K562 (cell line): ENCODE measurements at regions not wholly inside any gene's neighbourhood (a gene's known extent, or its start where the extent isn't known, plus 50 kb on each side); places are given as distances from the start of the nearest gene placed in this dataset.

Experiments
- CREM ChIP-seq: IDR thresholded peaks from 2 replicates; pipeline ENCODE4 v1.6.1; 2014; ENCODE audit warnings: antibody characterized with exemption, low read depth
- CTCF ChIP-seq, 3 experiments: IDR thresholded peaks in 2 of 3; conservative IDR thresholded peaks in 1 of 3; 2 replicates each; pipeline ENCODE4 v1.5.1; 2011 to 2012; ENCODE audit warnings: low read length in 3 of 3, mild to moderate bottlenecking in 3 of 3, control low read depth in 2 of 3, improper control_type of control experiment in 1 of 3, inconsistent platforms in 1 of 3, low read depth in 1 of 3, mixed read lengths in 1 of 3, moderate library complexity in 1 of 3; ENCODE audit not compliant: insufficient read depth in 2 of 3
- FOXP4 ChIP-seq: sonication (generic); formaldehyde crosslinking; IDR thresholded peaks from 2 replicates; pipeline ENCODE4 v1.8.0; 2022; ENCODE audit warnings: mild to moderate bottlenecking, missing genetic modification reagents, borderline replicate concordance
- SRF ChIP-seq, 2 experiments: fragments of 250-450, 450-650 bp in 1 of 2; sonication (Bioruptor Pico) in 1 of 2; sonication (generic) in 1 of 2; formaldehyde crosslinking; IDR thresholded peaks; 2 replicates each; pipeline versions ENCODE4 v1.5.0 to v1.5.1; 2020 to 2022; ENCODE audit warnings: mild to moderate bottlenecking in 1 of 2, missing genetic modification reagents in 1 of 2
- TF ChIP-seq, protein P1 (sequence below): fragments of 250-450 bp; sonication (Bioruptor Pico); IDR thresholded peaks from 2 replicates; pipeline ENCODE4 v1.5.1; 2021; ENCODE audit warnings: mild to moderate bottlenecking

- no peak for TF ChIP-seq FOXP4 (CRISPR knock-in tag)
- no peak for TF ChIP-seq CREM
- no peak for TF ChIP-seq SRF (CRISPR knock-in tag; IDR thresholded peaks at IDR 0.05)
- no peak for TF ChIP-seq CTCF (IDR thresholded peaks at IDR 0.05 in 2 of 3, conservative IDR thresholded peaks at IDR 0.05 in 1 of 3; ENCODE audit: insufficient read depth in 2 of 3, low read depth in 1 of 3, low read length in 3 of 3)
- TF ChIP-seq, protein P1, sequence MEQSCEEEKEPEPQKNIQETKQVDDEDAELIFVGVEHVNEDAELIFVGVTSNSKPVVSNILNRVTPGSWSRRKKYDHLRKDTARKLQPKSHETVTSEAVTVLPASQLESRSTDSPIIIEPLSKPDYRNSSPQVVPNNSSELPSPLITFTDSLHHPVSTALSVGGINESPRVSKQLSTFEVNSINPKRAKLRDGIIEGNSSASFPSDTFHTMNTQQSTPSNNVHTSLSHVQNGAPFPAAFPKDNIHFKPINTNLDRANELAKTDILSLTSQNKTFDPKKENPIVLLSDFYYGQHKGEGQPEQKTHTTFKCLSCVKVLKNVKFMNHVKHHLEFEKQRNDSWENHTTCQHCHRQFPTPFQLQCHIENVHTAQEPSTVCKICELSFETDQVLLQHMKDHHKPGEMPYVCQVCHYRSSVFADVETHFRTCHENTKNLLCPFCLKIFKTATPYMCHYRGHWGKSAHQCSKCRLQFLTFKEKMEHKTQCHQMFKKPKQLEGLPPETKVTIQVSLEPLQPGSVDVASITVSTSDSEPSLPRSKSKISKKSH: no peak
Observed at GRCh38 chr2:34909992-34910705, 1311.0 kb upstream of the FAM98A start.
